Astrocyte (in vitro differentiated cells and primary cell): ENCODE measurements at regions not wholly inside any gene's neighbourhood (a gene's known extent, or its start where the extent isn't known, plus 50 kb on each side); places are given as distances from the start of the nearest gene placed in this dataset.

Experiments used
- DNase-seq: peaks from one replicate; pipeline ENCODE4 v3.0.0-alpha.2; 2010; ENCODE audit warnings: low read depth
- FAIRE-seq: peaks from 2 replicates; lab custom pipeline; 2011; peaks lifted over from hg19 to GRCh38; lab: Jason Lieb, UNC
- H2AFZ ChIP-seq: 2 replicates; pipeline ENCODE4 v1.6.0; 2012; ENCODE audit warnings: low read depth, low read length, inconsistent platforms
- H3K27ac ChIP-seq: 2 replicates; pipeline ENCODE4 v1.5.1; 2011; ENCODE audit warnings: low read depth, low read length, inconsistent platforms
- H3K27me3 ChIP-seq: 2 replicates; pipeline ENCODE4 v1.6.0; 2011; ENCODE audit warnings: low read length, inconsistent platforms; ENCODE audit not compliant: insufficient read depth
- H3K36me3 ChIP-seq: 2 replicates; pipeline ENCODE4 v1.5.1; 2011; ENCODE audit warnings: low read length, inconsistent platforms; ENCODE audit not compliant: insufficient read depth
- H3K4me1 ChIP-seq: 2 replicates; pipeline ENCODE4 v1.5.1; 2011; ENCODE audit warnings: low read length, inconsistent platforms; ENCODE audit not compliant: insufficient read depth
- H3K4me2 ChIP-seq: 2 replicates; pipeline ENCODE4 v1.6.0; 2012; ENCODE audit warnings: low read length, inconsistent platforms
- H3K4me3 ChIP-seq: 2 replicates; pipeline ENCODE4 v1.5.1; 2011; ENCODE audit warnings: low read depth, mild to moderate bottlenecking, low read length, inconsistent platforms; ENCODE audit not compliant: insufficient read depth
- H3K79me2 ChIP-seq: 2 replicates; pipeline ENCODE4 v1.6.0; 2012; ENCODE audit warnings: mild to moderate bottlenecking, low read length, inconsistent platforms; ENCODE audit not compliant: insufficient read depth
- H3K9ac ChIP-seq: 2 replicates; pipeline ENCODE4 v1.6.0; 2012; ENCODE audit warnings: mild to moderate bottlenecking, low read length, inconsistent platforms
- H3K9me3 ChIP-seq: 2 replicates; pipeline ENCODE4 v1.5.1; 2012; ENCODE audit warnings: low read depth, mild to moderate bottlenecking, low read length, inconsistent platforms; ENCODE audit not compliant: insufficient read depth
- H4K20me1 ChIP-seq: 2 replicates; pipeline ENCODE4 v1.6.0; 2012; ENCODE audit warnings: low read length, inconsistent platforms; ENCODE audit not compliant: insufficient read depth
- H3K27ac Mint-ChIP-seq: one replicate; pipeline ENCODE4 v1.8.0; 2021; ENCODE audit warnings: mild to moderate bottlenecking, mixed read lengths; ENCODE audit not compliant: unreplicated experiment
- H3K27me3 Mint-ChIP-seq: one replicate; pipeline ENCODE4 v1.8.0; 2021; ENCODE audit warnings: low read depth, mixed read lengths; ENCODE audit not compliant: unreplicated experiment
- H3K36me3 Mint-ChIP-seq: one replicate; pipeline ENCODE4 v1.8.0; 2021; ENCODE audit warnings: low read depth, mixed read lengths; ENCODE audit not compliant: unreplicated experiment
- H3K4me1 Mint-ChIP-seq: one replicate; pipeline ENCODE4 v1.8.0; 2021; ENCODE audit warnings: low read depth, mixed read lengths; ENCODE audit not compliant: unreplicated experiment
- H3K4me3 Mint-ChIP-seq: one replicate; pipeline ENCODE4 v1.8.0; 2021; ENCODE audit warnings: mild to moderate bottlenecking, moderate library complexity, mixed read lengths; ENCODE audit not compliant: unreplicated experiment
- H3K9me3 Mint-ChIP-seq: one replicate; pipeline ENCODE4 v1.8.0; 2021; ENCODE audit warnings: mild to moderate bottlenecking, mixed read lengths; ENCODE audit not compliant: unreplicated experiment
- CTCF ChIP-seq: IDR thresholded peaks from 2 replicates; pipeline ENCODE4 v1.5.1; 2011; ENCODE audit warnings: low read depth, mild to moderate bottlenecking, inconsistent platforms, low read length, moderate library complexity; ENCODE audit not compliant: insufficient read depth
- EZH2 ChIP-seq: IDR thresholded peaks from 2 replicates; pipeline ENCODE4 v1.6.1; 2012; ENCODE audit warnings: mild to moderate bottlenecking, low read length, inconsistent platforms; ENCODE audit not compliant: insufficient read depth

- Histone ChIP-seq H3K36me3 (no peaks in the 10 kb centered on the region), H3K9ac (no peak overlapping the region), H3K27ac (no peak overlapping the region), H3K4me1 (no peaks in the 10 kb centered on the region), H2AFZ (no peak overlapping the region), H3K79me2 (no peaks in the 10 kb centered on the region), H4K20me1 (no peaks in the 10 kb centered on the region), H3K9me3 (peaks cover 3% of the 10 kb centered on the region), H3K4me3 (no peak overlapping the region), H3K27me3 (no peaks in the 10 kb centered on the region), H3K4me2 (no peak overlapping the region)
- Mint-ChIP-seq H3K4me3 (no peak overlapping the region), H3K9me3 (peaks cover 19% of the 10 kb centered on the region), H3K4me1 (no peaks in the 10 kb centered on the region), H3K27ac (no peak overlapping the region), H3K36me3 (no peaks in the 10 kb centered on the region), H3K27me3 (peaks cover 6% of the 10 kb centered on the region)
- no peak for DNase-seq
- no peak for FAIRE-seq
- TF ChIP-seq EZH2 (no peak), CTCF (no peak)
These were observed 82.5 kb upstream of the GTSF1L start for GRCh38 chr20:43809206-43809819.

- Histone ChIP-seq H3K9me3 (peaks cover 3% of the 10 kb centered on the region), H3K4me1 (no peaks in the 10 kb centered on the region), H3K36me3 (no peaks in the 10 kb centered on the region), H4K20me1 (no peaks in the 10 kb centered on the region), H3K79me2 (no peaks in the 10 kb centered on the region), H3K9ac (no peak overlapping the region), H3K4me3 (no peak overlapping the region), H3K27ac (no peak overlapping the region), H3K4me2 (no peak overlapping the region), H3K27me3 (no peaks in the 10 kb centered on the region), H2AFZ (no peak overlapping the region)
- TF ChIP-seq CTCF (no peak), EZH2 (no peak)
- no peaks in the 10 kb centered on the region for H3K4me1 Mint-ChIP-seq
- no peak for FAIRE-seq
- no peaks in the 10 kb centered on the region for H3K36me3 Mint-ChIP-seq
- peaks cover 13% of the 10 kb centered on the region for H3K9me3 Mint-ChIP-seq
- no peak for DNase-seq
- peaks cover 3% of the 10 kb centered on the region for H3K27me3 Mint-ChIP-seq
- no peak overlapping the region for H3K27ac Mint-ChIP-seq
- H3K4me3 Mint-ChIP-seq = no peak overlapping the region
These were observed 78.0 kb upstream of the GTSF1L start for GRCh38 chr20:43804781-43805180.

GRCh38 chr20:43803276-43803675 lies 76.5 kb upstream of the GTSF1L start:
- Histone ChIP-seq H3K9me3 (no peaks in the 10 kb centered on the region), H3K9ac (no peak overlapping the region), H3K79me2 (no peaks in the 10 kb centered on the region), H4K20me1 (no peaks in the 10 kb centered on the region), H3K4me3 (no peak overlapping the region), H3K36me3 (no peaks in the 10 kb centered on the region), H3K27ac (no peak overlapping the region), H3K4me1 (no peaks in the 10 kb centered on the region), H2AFZ (no peak overlapping the region), H3K27me3 (no peaks in the 10 kb centered on the region), H3K4me2 (no peak overlapping the region)
- Mint-ChIP-seq H3K27me3 (peaks cover 10% of the 10 kb centered on the region), H3K4me3 (no peak overlapping the region), H3K9me3 (peaks cover 11% of the 10 kb centered on the region), H3K36me3 (no peaks in the 10 kb centered on the region), H3K27ac (no peak overlapping the region), H3K4me1 (no peaks in the 10 kb centered on the region)
- FAIRE-seq (no peak), DNase-seq (no peak)
- no peak for TF ChIP-seq CTCF
- TF ChIP-seq EZH2 = no peak
